Sigmoid colon (tissue), 4 donors: ENCODE measurements at regions not wholly inside any gene's neighbourhood (a gene's known extent, or its start where the extent isn't known, plus 50 kb on each side); places are given as distances from the start of the nearest gene placed in this dataset.

Experiments
- CTCF ChIP-seq, 4 experiments: fragments of 450-650 bp in 3 of 4; fragments of 200-600 bp in 1 of 4; IDR thresholded peaks; one replicate each; pipeline ENCODE4 v1.5.1; 2016 to 2019; ENCODE audit warnings: antibody characterized with exemption in 4 of 4, mild to moderate bottlenecking in 3 of 4, moderate library complexity in 2 of 4
- POLR2A ChIP-seq, 2 donors: fragments of 450-650 bp; IDR thresholded peaks; one replicate each; pipeline ENCODE4 v1.6.1; 2016; ENCODE audit warnings: antibody characterized with exemption in 2 of 2, mild to moderate bottlenecking in 2 of 2, moderate library complexity in 2 of 2
- POLR2AphosphoS5 ChIP-seq, 4 donors: sonication (generic); formaldehyde crosslinking; IDR thresholded peaks; one replicate each; pipeline ENCODE4 v1.6.1; 2017; ENCODE audit warnings: antibody characterized with exemption in 4 of 4

- TF ChIP-seq CTCF (IDR thresholded peaks at IDR 0.05) = no peak
- no peak for TF ChIP-seq POLR2A (IDR thresholded peaks at IDR 0.05)
- no peak for TF ChIP-seq POLR2AphosphoS5 (IDR thresholded peaks at IDR 0.05)
Observed at GRCh38 chr2:216807857-216808272, 52.0 kb downstream of the TNP1 start.
